Heart right ventricle (tissue), 16 donors: ENCODE measurements at regions not wholly inside any gene's neighbourhood (a gene's known extent, or its start where the extent isn't known, plus 50 kb on each side); places are given as distances from the start of the nearest gene placed in this dataset.

Experiments used
- ATAC-seq, 8 donors: fragments of 200-7000 bp; cut with Tn5 transposase; one replicate each; pipeline ENCODE4 v1.9.1; 2020; ENCODE audit warnings: mild to moderate bottlenecking in 8 of 8, moderate library complexity in 8 of 8, moderate number of reproducible peaks in 1 of 8
- DNase-seq, 2 donors: peaks; one replicate each; pipeline ENCODE4 v3.0.0-alpha.2; 2020
- H3K27ac ChIP-seq, 10 donors: fragments of 200-600 bp; sonication (generic) in 2 of 10; one replicate each; pipeline versions ENCODE4 v1.5.0 to v1.8.0; 2020 to 2022; ENCODE audit warnings: mild to moderate bottlenecking in 3 of 10
- H3K27me3 ChIP-seq, 7 donors: fragments of 200-600 bp; one replicate each; pipeline ENCODE4 v1.8.0; 2021 to 2022; ENCODE audit warnings: mild to moderate bottlenecking in 2 of 7
- H3K36me3 ChIP-seq, 9 donors: fragments of 200-600 bp; sonication (generic) in 1 of 9; one replicate each; pipeline versions ENCODE4 v1.5.0 to v1.8.0; 2020 to 2022; ENCODE audit warnings: mild to moderate bottlenecking in 2 of 9
- H3K4me1 ChIP-seq, 9 donors: fragments of 200-600 bp; sonication (generic) in 1 of 9; one replicate each; pipeline versions ENCODE4 v1.5.0 to v1.8.0; 2020 to 2022; ENCODE audit warnings: mild to moderate bottlenecking in 4 of 9
- H3K4me3 ChIP-seq, 10 donors: fragments of 200-600 bp; sonication (generic) in 2 of 10; one replicate each; pipeline versions ENCODE4 v1.5.0 to v1.8.0; 2020 to 2022; ENCODE audit warnings: mild to moderate bottlenecking in 7 of 10, moderate library complexity in 2 of 10
- H3K9me3 ChIP-seq, 11 donors: fragments of 200-600 bp in 10 of 11; sonication (generic) in 2 of 11; one replicate each; pipeline versions ENCODE4 v1.5.0 to v1.8.0; 2013 to 2022; ENCODE audit warnings: mild to moderate bottlenecking in 2 of 11, control low read depth in 1 of 11, moderate library complexity in 1 of 11
- CTCF ChIP-seq, 9 donors: fragments of 200-600 bp; sonication (generic) in 2 of 9; IDR thresholded peaks; one replicate each; pipeline versions ENCODE4 v1.5.0 to v1.8.0; 2021 to 2022; ENCODE audit warnings: antibody characterized with exemption in 9 of 9, mild to moderate bottlenecking in 5 of 9, moderate library complexity in 1 of 9
- WGBS, 2 donors: extraction: QIAGEN DNeasy Blood & Tissue Kit; methylation state at CpG; one replicate each; pipeline ENCODE4 v1.1.7; 2013; ENCODE audit warnings: inconsistent platforms in 1 of 2; 5-methylcytosine and 5-hydroxymethylcytosine counted together
- intact Hi-C, 10 donors: fragments of 100-400 bp; cut with DNase I; formaldehyde crosslinking; loops; one replicate each; pipeline versions ENCODE4 v1.11.1 to v1.14.2; 2022
- donor health status: Arrhythmogenic right ventricular cardiomyopathy.
- donor health status: ischemic (EF 13 %, LVEDD 7.1; RV severe dilation, severe dysfunction).
- donor health status: healthy with polysubstance abuse.
- donor health status: DM: no; HTN: yes; CAD: no.
- donor health status: DM: no; HTN: no; CAD: no.
- donor health status: ischemic (EF 25% LVEDD 6.9; RV normal size, moderate dysfunction).
- donor health status: ischemic (EF 25% LVEDD 5.7; RV mildly dilated, moderate dysfunction).
- donor health status: healthy.
- donor health status: DM: yes; HTN: yes; CAD: no.
- donor health status: Ischemic cardiomyopathy.
- donor health status: ischemic (EF 35%, LVEDD 5.7; RV mildly dilated, moderate dysfunction).
- donor health status: nonischemic (EF 11% LVEDD 7.7; RV severe dilation, severe dysfunction).
- donor health status: DM: yes; HTN: yes; CAD: no.
- donor health status: PGD.
- donor health status: ischemic (EF 29% LVEDD 5.4; RV normal size, mild dysfunction).
- donor health status: nonischemic (EF 23%, LVEDD 6.1; RV moderate dilation, normal function).

GRCh38 chr21:31560479-31560878 lies 99.0 kb upstream of the SOD1 start:
- ATAC-seq (no peak), DNase-seq (no peak)
- TF ChIP-seq CTCF (IDR thresholded peaks at IDR 0.05), result no peak
- H3K27ac ChIP-seq, result no peak overlapping the region
- H3K36me3 ChIP-seq, result no peaks in the 10 kb centered on the region
- intact Hi-C loops, result loop anchor here in 1 of 10 donors (10.0 kb wide), 1 partner anchor 216 kb away; the partner anchor contains the start of gene TIAM1
- 88 to 90% methylated on average over 6 of the region's 6 CpGs for WGBS, 2 donors
- no peaks in the 10 kb centered on the region for H3K9me3 ChIP-seq
- peaks cover 9 to 25% (median 20%) of the 10 kb centered on the region in 9 donors for H3K4me1 ChIP-seq
- no peak overlapping the region for H3K4me3 ChIP-seq
- H3K27me3 ChIP-seq, result peaks cover 17 to 63% (median 50%) of the 10 kb centered on the region in 7 donors

GRCh38 chr21:31559368-31560119 lies 99.9 kb upstream of the SOD1 start:
- ATAC-seq, result peak; percentile 89 to 94 (median 91)
- H3K9me3 ChIP-seq, result no peaks in the 10 kb centered on the region
- peaks cover 9 to 25% (median 20%) of the 10 kb centered on the region in 9 donors for H3K4me1 ChIP-seq
- no peak for TF ChIP-seq CTCF (IDR thresholded peaks at IDR 0.05)
- no peaks in the 10 kb centered on the region for H3K36me3 ChIP-seq
- intact Hi-C loops, result loop anchor here in 1 of 10 donors (10.0 kb wide), 1 partner anchor 215 kb away; the partner anchor contains the start of gene TIAM1
- DNase-seq, result peak; percentile 92
- peak overlapping the region; percentile 35 to 89 (median 67) for H3K4me3 ChIP-seq
- H3K27me3 ChIP-seq, result peaks cover 17 to 70% (median 54%) of the 10 kb centered on the region in 7 donors
- 1 to 2% methylated on average over 54 of the region's 54 CpGs for WGBS, 2 donors
- no peak overlapping the region for H3K27ac ChIP-seq

DNA sequence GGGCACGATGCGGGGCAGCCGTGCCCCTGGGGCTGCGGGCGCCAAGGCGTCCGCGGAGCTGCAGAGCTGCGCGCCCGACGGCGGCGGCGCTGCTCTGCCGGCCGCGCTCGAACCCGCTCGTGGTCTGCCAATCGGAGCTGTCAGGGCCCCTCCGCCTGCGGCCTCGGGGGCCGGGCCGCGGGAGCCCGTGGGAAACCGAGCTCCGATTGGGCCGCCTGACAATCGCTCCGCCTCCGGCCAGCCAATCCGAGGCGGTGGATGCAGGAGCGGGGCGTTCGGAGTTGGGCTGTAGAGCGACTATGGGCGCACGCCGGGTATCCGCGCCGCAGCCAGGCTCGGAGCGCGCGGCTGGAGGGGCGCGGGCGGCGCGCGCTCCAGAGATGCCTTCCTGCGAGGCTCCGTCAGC lies 100.5 kb upstream of the SOD1 start:
- H3K27ac ChIP-seq, result no peak overlapping the region
- H3K36me3 ChIP-seq, result no peaks in the 10 kb centered on the region
- peak in 3 of 9 donors; percentile 21 to 29 (median 23) for TF ChIP-seq CTCF (IDR thresholded peaks at IDR 0.05)
- 0 to 1% methylated on average over 47 to 59 of the region's 59 CpGs for WGBS, 2 donors
- no peaks in the 10 kb centered on the region for H3K9me3 ChIP-seq
- H3K4me1 ChIP-seq, result peaks cover 9 to 25% (median 20%) of the 10 kb centered on the region in 9 donors
- peak overlapping the region; percentile 35 to 89 (median 67) for H3K4me3 ChIP-seq
- peak; percentile 95 to 98 (median 96) for ATAC-seq
- intact Hi-C loops, result no loop called here
- DNase-seq, result peak; percentile 86
- H3K27me3 ChIP-seq, result peaks cover 17 to 70% (median 54%) of the 10 kb centered on the region in 7 donors

DNA sequence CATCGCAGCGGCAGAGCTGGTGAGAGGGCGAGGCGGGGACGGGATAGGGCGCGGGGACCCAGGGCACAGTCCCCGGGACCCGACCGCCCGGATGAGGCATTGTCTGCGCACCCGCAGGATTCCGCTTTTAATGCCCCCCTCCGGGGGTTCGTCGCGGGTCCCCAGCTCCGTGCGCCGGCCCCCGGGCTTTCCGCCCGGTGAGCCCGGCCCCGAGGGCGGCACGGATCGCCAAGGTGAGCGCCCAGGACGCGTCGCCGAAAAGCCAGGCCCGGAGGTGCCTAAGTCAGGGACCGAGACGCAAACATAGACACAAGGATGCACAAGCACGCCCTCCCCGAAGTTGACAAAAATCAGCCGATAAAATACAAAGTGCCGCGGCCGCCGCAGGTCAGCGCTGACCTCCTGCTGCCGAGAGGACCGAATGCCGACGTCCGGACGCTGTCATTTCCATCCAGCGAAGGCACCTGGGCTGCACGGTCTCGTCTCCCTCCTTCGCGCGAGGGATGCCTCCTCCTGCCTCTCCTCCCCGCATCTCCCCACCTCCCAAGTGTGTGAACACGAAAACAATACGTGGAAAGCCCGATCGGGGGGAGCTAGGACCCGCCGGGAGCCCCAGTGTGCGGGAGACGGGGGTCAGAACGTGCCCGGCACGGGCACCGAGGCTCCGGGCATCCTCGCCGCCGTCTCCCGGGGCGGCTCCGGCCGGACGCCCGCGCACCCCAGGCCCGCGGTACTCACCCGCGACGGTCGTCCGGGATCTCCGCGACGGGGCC lies 101.1 kb upstream of the SOD1 start:
- no peak overlapping the region for H3K27ac ChIP-seq
- ATAC-seq, result peak in 1 of 8 donors; percentile 9
- 1% methylated on average over 82 to 90 of the region's 91 CpGs for WGBS, 2 donors
- DNase-seq, result no peak
- peaks cover 9 to 25% (median 20%) of the 10 kb centered on the region in 9 donors for H3K4me1 ChIP-seq
- TF ChIP-seq CTCF (IDR thresholded peaks at IDR 0.05), result no peak
- no peaks in the 10 kb centered on the region for H3K9me3 ChIP-seq
- H3K4me3 ChIP-seq, result peak overlapping the region; percentile 35 to 89 (median 67)
- peaks cover 17 to 74% (median 57%) of the 10 kb centered on the region in 7 donors for H3K27me3 ChIP-seq
- no peaks in the 10 kb centered on the region for H3K36me3 ChIP-seq
- intact Hi-C loops, result no loop called here
